ENCODE measurements at regions not wholly inside any gene's neighbourhood (a gene's known extent, or its start where the extent isn't known, plus 50 kb on each side); places are given as distances from the start of the nearest gene placed in this dataset.

DNA sequence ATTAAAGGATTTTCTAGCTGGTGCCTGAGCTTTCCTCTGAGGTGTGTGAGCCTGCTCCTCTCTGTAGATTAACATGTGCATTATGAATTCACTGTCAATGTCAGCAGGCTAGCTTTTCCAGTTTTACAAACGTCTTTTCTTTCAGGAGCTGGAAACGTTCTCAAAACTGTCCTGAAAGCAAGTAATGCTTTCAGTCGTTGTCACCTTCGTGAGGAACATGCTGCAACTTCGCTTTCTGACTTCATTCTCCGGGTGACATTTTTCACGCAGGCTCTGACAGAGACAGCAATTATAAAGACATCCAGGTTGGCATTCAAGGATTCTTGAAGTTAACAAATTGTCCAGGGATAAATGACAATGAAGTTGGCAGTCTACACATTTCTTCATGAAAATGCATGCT, 671.5 kb downstream of the DHX35 start:
- DNase-seq (ENCODE audit: low spot score): no peak

DNA sequence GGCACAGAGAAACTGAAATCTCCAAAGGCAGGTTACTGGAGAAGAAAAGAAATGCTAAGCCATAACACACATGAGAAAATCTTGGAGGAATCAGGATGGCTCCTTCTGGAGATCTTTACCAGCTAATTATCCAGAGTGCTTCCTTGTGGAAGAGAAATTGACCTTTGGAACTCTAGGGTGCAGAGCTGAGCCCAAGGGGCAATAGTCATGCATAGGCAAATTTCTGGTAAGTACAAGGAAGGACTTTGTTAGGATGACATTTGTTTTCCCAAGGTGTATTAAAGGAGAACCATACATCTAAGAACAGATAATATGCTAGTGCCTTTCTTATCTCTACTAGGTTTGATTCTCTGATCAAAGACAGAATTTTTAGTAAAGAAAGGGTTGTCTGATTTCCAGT, 670.6 kb downstream of the DHX35 start:
- no peak for DNase-seq (ENCODE audit: low spot score)

DNA sequence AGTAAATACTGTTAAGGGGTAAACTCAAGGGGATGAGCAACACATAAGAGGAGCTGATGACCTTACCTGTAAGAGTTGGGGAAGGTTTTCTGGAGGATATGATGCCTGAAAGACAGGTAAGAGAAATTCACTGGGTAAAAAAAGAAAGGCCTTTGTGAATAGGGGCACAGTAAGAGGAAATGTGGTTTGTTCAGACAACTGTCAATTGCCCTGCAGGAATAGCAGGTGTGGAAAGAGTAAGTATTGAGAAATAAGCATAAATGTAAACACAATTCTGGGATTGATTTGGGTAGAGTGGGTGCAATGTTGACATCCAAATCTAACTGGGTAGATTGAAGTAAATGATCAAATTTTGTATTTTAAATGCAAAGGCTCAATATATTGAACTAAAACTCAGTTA, 670.0 kb downstream of the DHX35 start:
- DNase-seq (ENCODE audit: low spot score): no peak

DNA sequence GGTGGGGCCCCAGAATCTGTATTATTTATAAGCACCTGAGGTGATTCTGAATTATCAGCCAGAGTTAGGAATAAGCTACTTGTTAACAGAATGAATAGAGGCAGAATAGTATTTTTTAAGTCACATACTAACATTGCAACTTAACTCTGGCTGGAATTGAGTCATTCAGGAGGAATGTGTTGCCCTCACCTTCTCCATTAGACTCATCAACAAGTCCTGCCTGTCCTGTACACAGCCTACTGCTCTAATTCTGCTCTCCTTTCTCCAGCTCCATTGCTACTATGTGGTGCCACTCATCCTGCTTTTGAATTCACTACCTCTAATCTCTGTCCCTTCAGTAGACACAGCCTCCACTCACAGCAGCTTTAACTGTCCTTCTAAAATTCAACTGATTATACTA, 669.4 kb downstream of the DHX35 start:
- DNase-seq (ENCODE audit: low spot score): no peak

DNA sequence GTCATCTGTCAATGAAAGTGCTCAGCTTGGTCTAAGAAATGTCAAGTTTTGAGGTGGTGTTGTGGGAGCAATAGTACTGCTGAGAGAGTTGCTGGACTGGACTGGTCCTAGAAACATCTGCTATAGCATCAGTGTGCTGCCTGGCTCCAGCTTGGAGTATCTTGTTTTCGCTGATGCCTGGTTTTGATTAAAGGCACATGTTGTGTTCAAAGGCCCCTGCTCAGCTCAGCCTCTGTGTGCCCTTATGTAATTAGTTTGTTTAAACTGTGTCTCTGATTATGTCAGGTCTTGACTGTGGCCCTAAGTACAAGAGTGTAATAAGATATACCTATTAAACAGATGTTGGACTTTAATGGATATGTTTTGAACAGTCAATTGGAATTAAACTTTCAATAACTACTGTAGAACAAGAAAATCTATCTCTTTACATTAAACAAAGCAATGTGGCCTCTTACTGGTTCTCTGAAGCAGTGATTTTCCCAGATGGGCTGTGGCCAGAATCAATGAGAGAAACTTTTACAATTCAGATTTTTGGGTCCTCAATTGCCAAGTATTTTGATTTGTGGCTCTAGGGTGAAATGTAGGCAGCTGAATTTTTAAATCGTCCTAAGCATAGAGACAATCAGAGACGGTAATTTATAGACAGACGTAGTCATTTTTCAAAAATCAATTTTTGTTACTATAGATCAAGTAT, 668.2 kb downstream of the DHX35 start:
- DNase-seq (ENCODE audit: low spot score): no peak

DNA sequence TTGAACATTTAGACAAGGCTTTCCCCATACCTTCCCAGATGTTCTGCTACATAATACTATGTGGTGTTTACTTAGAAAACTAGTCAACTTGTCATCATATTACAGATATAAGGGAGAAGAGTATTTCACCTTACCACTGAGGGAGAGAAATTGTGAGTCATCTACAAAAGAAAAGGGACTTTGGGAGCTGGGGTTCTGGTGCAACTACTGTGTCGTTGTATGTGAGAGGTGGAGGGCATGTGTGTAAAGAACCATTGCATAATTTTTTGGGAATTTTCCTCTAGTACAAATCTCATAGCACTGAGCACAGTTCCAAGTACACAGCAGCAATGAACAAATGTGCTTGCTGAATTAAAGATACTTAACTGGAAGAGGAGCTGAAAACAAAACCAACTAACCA, 665.6 kb downstream of the DHX35 start:
- DNase-seq (ENCODE audit: low spot score): no peak

DNA sequence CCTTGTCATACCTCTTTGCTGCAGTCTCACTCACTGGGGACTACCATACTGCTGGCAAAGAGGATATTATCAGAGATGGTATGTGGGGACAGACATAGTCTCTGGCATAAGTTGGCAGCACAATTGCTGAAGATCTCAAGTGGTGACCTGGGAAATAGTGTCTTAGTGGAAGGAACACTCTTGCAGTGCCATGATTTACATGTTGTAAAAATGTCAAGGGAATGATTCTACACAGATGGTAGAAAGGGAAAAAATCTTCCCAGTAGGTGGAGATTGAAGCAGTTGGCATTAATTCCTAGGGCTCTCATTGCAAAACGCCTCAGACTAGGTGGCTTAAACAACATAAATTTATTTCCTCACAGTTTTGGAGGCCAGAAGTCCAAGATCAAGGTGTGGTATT, 662.2 kb downstream of the DHX35 start:
- DNase-seq (ENCODE audit: low spot score): no peak

DNA sequence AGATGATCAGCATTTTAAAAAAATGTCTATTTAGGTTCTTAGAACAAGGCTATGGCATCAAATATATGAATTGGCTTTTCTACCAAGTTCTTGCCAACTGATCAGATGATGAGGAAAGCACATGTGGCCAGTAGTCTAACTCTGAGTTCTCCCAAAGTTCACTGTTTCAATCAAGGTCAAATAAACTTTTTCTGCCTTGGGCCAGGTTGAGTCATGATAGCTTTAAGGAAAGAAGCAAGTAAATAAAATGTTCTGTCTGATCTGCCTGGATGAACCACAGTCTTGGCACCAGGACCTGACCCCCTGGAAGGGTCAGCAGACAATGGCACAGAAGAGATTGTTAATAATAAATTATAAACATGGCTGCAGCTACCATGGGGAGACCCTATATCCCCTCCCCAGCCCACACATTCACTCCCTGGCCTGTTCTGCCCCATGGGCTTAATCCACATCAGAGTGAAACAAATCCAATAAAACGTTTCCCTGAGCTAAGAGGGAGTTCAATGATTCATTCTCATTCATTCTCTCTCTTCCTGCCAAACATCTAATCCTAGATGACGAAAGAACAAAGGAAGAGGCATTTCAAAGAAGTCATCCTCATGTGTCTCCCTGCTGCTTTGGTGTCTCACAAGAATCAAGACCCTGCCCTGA, 661.6 kb downstream of the DHX35 start:
- no peak for DNase-seq (ENCODE audit: low spot score)

DNA sequence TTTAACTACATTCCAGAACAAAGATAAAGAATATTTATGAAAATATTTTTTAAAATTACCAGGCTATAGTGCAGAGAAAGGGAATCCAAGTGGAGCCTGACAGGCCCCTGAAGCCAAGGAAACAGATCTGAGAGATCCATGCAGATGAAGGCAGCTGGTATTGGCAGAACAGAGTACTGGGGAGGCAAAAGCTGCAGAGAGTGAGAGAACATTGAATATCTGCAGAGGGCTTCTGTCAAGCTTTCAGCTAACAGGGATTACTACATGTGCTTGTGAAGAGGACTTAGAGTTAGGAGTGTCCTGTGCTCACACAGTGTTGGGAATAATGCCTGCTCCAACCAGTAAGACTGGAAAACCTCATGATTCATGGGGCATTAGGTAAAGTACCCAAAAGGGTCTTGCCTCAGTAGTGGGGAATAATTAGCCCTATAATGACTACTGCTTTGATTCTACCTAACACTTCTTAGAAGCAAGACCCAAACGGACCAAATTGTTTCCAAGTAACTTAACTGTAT, 657.2 kb downstream of the DHX35 start:
- peak; percentile 8 for DNase-seq (ENCODE audit: low spot score)

DNA sequence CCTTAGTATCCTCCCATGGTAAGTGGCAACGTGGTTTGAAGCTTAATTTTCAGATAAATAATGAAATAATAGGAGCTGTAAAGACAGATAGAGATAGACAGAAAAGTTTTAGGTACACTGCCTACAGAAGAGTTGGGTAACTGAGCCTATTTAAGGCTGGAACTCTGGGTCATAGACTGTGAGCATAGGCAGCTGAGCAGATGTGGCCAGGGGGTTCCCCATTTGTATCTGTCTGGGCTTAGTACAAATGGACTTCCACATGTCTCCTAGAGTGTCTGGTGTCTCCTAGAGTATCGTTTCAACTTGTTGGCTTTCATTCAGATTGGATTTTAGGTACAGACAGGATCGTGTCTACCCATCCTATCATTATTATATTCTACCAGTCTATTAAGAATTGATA, 649.8 kb downstream of the DHX35 start:
- no peak for DNase-seq (ENCODE audit: low spot score)

DNA sequence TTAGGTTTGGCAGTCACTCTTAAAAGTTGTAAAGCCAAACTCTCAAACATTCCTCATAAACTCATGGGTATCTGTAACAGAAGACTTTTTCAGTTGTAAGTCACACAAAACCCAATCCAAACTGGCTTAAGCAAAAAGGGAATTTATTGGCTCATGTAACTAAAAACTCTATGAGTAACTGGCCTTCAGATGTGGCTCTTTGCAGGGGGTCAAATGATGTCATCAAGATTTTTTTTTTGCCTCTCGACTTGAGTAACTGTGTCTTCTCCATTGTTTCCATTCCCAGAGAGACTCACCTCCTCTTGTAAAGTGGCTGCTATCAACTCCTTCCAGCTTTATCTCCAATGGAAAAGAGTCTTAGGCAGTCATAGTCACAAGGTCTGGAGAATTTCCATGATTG, 645.0 kb downstream of the DHX35 start:
- no peak for DNase-seq (ENCODE audit: low spot score)

DNA sequence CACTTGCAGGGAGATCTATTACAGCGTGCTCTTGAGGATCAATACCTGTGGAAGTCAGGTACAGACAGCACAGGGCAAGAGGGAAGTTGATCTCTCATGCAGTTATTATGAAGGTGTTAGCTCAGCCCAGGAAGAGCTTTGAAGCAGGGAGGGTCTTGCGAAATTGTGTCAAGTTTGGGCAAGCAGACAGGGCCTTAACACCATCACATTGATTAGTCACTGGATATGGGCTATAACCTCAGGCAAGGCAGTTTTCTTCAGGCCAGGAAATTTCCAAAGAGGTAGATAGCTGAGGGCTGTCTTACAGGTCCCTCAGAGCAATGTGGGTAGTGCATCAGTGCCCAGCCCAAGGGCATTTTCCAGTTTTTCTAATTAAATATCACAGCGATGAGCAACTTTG, 643.8 kb downstream of the DHX35 start:
- no peak for DNase-seq (ENCODE audit: low spot score)

DNA sequence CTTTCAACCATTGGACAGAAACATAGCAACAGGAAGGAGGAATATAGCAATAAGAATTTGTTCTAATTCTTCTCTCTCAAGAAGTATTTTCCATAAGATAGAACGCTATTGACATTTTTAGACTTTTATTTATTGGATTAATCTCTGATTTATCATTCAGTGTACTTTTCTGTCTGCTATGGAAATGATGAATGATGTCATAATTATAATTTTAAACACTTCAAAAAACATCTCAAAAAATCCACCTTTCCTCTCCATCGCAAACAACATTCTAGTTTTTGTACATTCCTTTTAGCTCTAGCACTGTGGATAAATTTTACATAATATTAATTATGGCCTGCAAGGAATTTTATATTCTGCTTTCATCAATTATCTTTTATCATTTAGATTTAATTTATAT, 643.2 kb downstream of the DHX35 start:
- no peak for DNase-seq (ENCODE audit: low spot score)

DNA sequence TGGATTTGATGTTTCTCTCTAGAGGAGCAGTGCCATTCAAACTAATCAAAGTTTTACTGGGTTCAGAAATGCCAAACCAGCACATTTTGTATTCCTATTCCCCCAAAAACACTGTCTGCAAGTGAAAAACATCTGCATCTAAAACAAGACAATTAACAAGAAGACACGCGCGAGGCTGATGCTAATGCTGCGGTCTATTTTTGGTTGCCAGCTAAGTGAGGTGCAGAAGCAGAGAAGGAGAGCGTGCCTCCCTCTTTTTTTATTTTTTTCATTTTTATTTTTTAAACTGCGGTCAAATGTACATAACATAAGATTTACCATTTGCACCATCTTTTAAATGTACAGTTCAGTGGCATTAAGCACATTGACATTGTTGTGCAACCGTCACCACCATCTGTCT, 641.1 kb downstream of the DHX35 start:
- DNase-seq (ENCODE audit: low spot score): no peak

DNA sequence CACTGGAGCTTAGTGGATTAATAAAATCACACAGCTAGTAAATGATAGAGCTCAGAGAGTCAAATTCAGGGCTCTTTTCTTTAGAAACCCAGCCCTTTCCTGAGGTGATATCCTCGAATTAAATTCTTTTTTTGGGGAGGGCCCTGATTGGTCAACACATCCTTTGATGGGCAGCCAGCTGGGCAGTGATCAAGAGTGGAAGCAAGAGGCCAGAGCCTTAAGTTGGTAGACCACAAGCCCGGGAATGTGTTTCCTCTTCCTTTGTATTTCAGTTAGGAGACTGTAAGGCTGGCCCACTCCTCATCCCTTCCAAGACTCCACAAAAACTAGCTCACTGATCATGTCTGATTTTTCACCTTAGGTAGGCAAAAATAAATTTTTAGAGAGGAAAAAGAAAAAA, 640.5 kb downstream of the DHX35 start:
- DNase-seq (ENCODE audit: low spot score): no peak

DNA sequence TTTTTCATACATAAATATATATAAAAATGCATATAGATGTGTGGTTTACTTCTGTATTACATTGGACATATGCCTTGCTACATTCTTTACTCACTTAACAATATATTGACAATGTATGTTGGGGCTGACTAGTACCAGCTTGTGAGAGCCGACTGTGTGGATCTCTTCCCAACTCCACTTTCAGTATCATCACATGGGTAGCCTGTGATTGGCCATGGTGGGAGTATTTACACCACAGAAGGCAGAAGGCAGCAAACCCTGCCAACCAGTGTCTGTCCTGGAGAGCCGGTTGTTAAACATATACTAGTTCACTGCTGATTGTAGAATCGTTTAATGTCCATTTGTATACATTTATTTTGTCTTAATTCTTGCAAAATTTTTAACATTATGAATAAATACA, 638.7 kb downstream of the DHX35 start:
- no peak for DNase-seq (ENCODE audit: low spot score)

DNA sequence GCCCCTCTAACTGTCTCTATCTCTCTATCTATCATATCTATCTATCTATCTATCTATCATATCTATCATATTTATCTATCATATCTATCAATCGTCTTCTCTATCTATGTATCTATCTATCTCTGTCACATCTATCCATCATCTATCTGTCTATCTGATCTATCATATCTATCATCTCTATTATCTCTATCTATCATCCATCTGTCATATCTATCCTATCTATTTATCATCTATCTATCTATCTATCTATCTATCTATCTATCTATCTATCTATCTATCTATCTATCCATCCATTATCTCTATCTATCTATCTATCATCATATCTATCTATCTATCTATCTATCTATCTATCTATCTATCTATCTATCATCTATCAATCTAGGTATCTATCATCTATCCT, 638.0 kb downstream of the DHX35 start:
- no peak for DNase-seq (ENCODE audit: low spot score)

DNA sequence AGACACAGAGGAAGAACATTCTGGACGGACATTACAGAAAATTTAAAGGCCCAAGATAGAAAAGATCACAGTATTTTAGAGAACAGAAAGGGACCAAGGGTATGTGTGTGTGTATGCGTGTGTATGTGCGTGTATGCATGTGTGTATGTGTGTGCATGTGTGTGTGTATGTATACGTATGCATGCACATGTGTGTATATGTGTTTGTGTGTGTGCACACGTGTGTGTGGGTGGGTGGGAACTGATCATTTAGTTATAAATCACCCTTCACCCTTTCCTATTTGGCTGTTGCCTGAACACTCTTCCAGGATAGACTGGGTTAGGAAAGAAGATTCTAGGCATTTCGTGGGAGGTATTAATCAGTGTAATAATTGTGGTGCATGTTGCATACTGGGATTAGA, 634.4 kb downstream of the DHX35 start:
- DNase-seq (ENCODE audit: low spot score): no peak

DNA sequence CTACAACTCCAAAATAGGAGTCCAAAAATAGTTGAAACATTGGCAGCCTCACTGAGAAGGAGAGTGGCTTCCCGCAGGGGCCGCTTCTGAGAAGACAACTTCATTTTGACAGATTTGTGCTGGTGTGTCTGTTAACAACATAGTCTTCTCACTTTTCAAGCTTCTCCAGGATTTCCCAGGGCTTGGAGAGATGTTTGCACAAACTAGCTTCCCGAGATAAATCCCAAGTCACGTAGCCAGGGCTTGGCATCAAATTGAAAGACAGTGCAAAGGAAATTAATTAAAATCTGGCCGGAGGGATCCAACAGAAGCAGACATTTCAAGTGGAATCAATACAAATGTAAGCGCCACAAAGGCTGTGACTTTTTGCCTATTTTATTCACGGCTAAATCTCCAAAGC, 630.2 kb downstream of the DHX35 start:
- DNase-seq (ENCODE audit: low spot score): no peak

DNA sequence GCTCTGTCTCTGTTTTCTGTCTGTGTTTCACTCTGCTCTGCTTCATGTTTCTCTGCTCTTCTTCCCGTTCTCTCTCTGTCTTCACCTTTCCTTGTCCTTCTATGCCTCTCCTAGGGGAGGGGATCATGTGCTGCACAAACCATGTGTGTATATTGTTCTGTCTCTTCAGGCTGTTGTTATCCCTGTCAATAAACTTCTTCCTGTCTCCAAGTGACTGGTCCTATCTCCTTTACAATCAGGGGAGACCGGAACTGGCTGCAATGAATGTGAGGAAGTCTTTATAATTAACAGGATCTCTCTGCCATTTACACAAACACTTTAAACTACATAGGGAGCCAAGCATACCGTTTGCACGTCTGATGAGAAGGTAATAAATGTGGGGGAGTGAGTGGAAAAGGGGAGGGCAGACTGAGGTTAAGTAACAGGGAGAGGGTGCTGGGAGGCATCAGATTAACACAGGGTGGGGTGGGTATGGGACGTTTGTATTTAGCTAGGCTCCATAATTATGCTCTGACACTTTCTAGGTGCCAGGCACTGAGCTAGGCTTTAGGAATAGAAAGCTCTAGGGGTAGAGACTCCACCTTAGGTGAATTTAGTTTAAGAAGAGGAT, 626.1 kb downstream of the DHX35 start:
- no peak for DNase-seq (ENCODE audit: low spot score)

DNA sequence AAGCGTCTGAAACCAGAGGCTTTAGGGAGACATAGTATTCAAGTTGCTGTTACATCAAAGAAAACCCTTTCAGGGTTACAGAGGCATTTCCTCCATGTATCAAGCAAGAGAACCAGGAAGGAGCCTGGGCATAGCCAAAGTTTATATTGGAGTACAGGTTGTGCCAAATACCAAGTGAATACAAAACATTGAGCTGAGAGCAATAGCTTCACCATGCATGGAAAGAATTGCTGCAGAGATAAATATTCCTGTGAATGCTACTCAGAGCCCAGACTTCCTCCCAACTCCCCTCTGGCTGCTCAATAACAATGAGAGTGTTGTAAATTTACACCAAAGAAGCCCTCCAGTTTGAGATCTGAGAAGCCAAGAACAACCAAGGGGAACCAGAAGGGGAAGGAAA, 618.9 kb downstream of the DHX35 start:
- DNase-seq (ENCODE audit: low spot score): no peak

DNA sequence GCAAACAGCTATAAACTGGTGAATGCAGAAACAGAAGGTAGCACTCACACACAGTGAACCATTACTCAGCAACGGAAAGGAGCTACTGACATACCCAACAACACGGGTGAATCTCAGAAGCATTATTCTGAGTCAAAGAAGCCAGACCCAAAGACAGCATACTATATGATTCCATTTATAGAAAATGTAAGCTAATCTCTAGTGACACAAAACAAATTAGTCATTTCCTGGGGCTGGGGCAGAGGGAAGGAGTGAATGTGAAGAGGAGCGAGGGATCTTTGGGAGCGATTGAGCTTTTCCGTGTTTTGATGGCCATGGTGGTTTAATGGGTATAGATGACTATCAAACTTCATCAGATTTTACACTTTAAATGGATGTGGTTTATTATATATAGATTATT, 614.6 kb downstream of the DHX35 start:
- no peak for DNase-seq (ENCODE audit: low spot score)

DNA sequence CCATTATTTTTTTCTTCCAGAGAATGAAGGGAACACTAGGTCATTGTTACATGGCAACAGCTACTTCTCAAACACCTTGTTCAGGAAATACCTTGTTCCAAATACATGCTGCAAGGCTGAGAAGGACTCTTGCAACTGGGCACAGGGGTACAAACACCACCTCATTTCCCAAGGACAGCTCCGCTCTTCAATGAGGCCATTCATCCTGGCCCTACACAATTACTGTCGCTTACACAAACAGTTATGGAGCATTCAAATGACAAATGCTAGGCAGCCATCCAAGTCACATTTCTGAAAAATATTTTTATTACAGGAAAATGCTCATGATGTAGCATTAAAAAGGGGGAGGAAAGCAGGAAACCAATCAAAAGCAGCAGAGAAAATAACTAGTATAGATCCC, 611.9 kb downstream of the DHX35 start:
- DNase-seq (ENCODE audit: low spot score): no peak

DNA sequence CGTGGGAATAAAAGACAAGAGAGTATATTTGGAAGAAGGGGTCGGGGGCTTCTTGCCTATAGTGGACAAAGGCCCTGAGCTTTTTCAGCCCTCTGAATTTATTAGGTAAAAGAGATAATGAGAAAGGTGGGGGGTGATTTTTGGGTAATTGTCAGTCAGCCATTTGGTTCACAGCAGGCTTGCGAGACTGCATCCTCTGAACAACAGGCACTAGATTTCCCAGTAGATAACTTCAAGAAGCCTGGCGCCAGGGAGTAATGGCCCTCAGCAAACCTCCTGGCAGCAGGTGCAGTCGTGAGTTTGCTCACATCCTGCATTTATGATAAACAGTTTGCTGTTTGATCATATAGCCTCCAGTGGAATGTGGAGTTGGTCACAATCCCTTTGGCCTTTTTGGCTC, 609.0 kb downstream of the DHX35 start:
- DNase-seq (ENCODE audit: low spot score): no peak

Measured in Ammon's horn (tissue), 1 donor.